Keratinocyte (primary cell): ENCODE measurements at regions not wholly inside any gene's neighbourhood (a gene's known extent, or its start where the extent isn't known, plus 50 kb on each side); places are given as distances from the start of the nearest gene placed in this dataset.
"Not testable (repeated sequence)": the region's sequence is repeated elsewhere in the genome, so short reads cannot be mapped to it uniquely, and the experiment has no call there.

Experiments
- CTCF ChIP-seq, 3 experiments: IDR thresholded peaks in 1 of 3; conservative IDR thresholded peaks in 1 of 3; optimal IDR thresholded peaks in 1 of 3; 2 replicates in 2 of 3; 3 replicates in 1 of 3; pipeline versions ENCODE3 to v1.5.1; 2011; ENCODE audit warnings: low read length in 3 of 3, mild to moderate bottlenecking in 3 of 3, moderate library complexity in 2 of 3, control low read depth in 1 of 3, inconsistent platforms in 1 of 3; ENCODE audit not compliant: insufficient read depth in 2 of 3; ENCODE audit errors: extremely low read depth in 1 of 3
- EZH2 ChIP-seq: IDR thresholded peaks from one replicate; pipeline ENCODE4 v1.6.1; 2012; ENCODE audit warnings: inconsistent platforms, mild to moderate bottlenecking, low read length, moderate library complexity

DNA sequence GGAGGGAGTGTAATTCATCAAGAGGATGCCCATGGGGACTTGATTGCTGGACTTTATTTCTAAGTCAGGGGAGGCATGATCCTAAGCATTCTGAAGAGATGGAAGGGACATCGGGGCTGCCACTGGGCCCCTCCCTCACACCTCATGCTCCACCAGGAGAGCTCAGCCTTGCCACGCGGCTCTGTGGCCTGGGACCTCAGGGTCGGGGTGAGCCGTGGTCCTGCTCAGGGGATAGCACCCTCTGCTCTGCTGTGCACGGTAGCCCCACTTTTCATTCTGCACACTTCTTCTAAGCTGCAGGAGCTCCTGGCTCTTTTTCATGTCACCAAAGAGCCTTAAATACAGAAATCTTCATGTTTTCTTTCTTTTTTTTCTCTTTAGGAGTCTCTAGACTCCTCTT lies 75.5 kb upstream of the DPP6 start:
- not testable (repeated sequence) for TF ChIP-seq EZH2; CTCF (optimal IDR thresholded peaks at IDR 0.05 in 1 of 3, IDR thresholded peaks at IDR 0.05 in 1 of 3, conservative IDR thresholded peaks at IDR 0.05 in 1 of 3; ENCODE audit: extremely low read depth in 1 of 3, insufficient read depth in 2 of 3, low read length in 3 of 3)
